Ureter (tissue), 1 donor: ENCODE measurements at regions not wholly inside any gene's neighbourhood (a gene's known extent, or its start where the extent isn't known, plus 50 kb on each side); places are given as distances from the start of the nearest gene placed in this dataset.
"Not testable (repeated sequence)": the region's sequence is repeated elsewhere in the genome, so short reads cannot be mapped to it uniquely, and the experiment has no call there.

ENCODE experiments used
- DNase-seq: peaks from one replicate; pipeline ENCODE4 v3.0.0-alpha.2; 2020; ENCODE audit warnings: low spot score
- donor health status: DM: yes; HTN: yes; CAD: no.

DNA sequence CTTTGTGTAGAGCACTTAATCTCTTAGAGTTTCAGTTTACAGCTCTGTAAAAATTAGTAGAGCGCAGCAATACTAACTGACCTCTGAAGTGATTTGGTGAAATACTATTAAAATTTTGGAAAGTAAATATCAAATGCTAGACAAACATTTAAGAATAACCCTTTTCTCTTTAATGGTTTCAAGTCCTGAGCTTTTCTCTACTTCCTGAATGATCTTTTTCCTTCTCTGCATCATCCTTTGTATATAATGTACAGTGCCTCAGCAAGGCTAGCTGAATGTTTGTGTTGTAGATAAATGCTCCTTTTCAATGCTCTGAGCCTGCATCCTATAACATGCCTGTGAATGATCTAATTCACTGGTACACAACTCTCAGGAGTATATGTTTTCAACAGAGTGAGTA, 272.9 kb downstream of the ADGRL2 start:
- DNase-seq: no peak

DNA sequence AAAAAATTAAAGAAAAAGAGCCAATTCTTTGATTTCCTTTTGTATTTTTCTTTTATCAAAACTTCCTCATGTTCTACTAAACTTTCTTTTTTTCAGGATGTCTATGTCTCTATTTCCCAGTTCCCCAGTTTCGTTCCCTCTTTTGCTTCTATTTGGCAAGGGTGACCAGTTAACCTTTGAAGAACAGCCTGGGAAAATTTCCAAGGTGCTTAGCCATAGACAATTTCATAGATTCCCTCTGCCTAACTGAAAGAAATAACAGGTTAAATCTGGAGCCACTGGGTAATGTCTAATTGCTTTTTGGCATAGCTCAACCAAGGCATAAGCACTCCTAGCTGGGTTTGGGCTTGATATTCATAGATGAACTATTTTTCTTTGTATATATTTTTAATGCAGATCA, 272.3 kb downstream of the ADGRL2 start:
- DNase-seq: no peak

DNA sequence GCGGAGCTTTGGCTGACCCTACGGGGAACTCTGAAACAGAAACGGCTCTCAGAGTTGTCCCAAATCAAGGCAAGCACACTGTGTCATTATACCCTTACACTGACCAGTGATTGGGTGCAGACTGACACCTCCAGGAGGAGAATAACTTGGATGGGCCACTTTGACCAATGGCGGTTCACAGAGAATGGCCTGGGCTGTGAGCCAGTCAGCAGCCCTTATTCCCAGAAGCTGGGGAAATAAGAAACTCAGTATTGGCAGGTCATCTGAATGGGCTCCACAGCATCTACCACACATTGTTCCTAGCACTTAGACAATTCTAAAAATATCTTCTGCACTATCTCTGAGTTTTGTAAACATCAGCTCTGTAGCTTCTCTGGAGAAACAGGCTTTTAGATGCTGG, 265.2 kb downstream of the ADGRL2 start:
- no peak for DNase-seq

DNA sequence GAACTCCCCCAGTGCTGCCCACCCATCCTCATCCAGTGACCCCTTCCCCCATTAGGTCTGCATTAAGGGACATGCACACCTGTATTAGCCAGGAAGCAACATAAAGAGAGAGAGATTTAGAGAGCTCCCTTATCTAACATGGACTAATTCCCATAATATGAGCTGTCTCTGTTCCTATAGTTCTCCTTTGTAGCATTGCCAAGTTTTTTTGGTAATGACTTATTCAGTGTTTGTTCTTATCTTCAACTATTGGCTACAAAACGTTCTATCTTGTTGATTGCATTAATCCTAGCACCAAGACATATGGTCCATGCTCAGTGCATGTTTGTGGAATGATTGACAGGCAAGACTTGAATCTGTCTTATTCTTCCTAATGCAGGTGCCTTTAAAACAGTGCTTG, 264.0 kb downstream of the ADGRL2 start:
- no peak for DNase-seq

DNA sequence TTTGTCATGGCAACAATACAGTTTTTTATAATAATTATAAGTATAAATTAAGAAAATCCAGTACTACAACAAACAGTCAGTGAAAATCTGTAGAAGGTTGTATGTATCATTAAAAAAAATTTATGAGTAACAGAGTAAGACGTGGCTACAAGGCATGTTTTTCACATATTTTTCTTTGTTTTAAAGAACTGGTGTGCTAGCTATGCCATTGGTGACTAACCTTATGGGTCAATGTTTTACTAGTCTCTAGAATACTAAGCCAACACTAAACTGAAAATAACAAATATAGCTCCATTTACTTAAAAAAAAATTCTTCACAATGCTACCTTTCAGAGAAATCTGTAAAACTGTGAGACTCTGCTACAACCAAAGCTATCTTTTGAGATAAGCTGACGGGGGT, 261.5 kb downstream of the ADGRL2 start:
- no peak for DNase-seq

DNA sequence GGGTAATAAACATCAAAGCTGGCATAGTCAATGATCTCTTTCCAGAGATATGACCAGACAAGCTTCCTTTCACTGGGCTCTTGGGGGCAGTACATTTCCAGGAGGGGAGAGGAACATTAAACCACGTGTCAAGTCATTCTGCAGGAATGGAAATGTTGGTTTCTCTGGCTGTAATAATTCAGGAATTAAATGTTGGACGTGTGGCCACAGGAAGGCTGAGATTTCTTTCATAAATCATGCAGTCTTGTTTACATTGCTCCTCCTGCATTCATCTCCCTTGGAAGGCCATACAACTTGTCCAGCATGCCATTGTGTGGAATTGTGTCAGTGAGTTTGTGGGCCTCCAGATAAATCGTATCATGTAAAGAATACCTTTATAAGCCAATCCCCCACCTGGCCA, 259.2 kb downstream of the ADGRL2 start:
- DNase-seq: no peak

DNA sequence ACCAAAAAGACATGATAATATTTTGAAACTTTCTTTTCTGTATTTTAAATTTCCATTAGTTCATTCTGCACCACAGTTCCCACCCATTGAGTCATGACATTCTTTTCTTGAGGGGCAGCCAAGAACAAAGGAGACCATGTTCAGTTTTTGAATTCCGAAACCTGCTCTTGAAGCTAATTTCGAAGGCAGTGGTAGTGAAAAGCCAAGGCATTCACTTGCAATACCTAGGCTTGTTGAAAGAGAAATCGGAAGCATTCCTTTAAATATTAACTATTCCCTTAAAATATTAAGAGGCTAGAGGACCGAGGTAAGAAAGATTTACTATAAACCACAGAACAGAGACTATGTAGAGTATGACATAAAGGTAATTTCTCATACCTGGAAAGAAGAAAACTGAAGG, 256.3 kb downstream of the ADGRL2 start:
- DNase-seq: no peak

DNA sequence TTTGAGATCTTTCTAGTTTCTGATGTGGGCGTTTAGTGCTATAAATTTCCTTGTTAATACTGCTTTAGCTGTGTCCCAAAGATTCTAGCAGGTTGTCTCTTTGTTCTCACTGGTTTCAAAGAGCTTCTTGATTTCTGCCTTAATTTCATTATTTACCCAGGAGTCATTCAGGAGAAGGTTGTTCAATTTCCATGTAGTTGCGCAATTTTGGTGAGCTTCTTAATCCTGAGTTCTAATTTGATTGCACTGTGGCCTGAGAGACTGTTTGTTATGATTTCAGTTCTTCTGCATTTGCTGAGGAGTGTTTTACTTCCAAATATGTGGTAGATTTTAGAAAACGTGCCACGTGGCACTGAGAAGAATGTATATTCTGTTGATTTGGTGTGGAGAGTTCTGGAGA, 254.6 kb downstream of the ADGRL2 start:
- not testable (repeated sequence) for DNase-seq

DNA sequence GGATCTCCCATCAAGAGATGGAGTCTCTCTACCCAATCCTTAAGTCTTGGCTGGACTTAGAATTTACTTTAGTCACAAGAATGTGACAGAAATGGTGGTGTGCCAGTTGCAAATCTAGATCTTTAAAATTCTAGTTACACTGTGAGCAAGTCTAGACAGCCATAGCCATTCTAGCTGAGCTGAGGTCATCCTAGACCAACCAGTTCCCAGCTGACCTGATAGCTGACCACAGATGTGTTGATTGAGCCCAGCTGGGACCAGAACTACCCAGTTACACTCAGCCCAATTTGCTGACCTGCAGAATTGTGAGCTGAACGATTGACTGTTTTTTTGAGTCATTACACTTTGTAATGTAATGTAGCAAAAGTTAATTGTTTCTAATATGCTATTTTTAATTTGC, 251.8 kb downstream of the ADGRL2 start:
- DNase-seq: no peak

DNA sequence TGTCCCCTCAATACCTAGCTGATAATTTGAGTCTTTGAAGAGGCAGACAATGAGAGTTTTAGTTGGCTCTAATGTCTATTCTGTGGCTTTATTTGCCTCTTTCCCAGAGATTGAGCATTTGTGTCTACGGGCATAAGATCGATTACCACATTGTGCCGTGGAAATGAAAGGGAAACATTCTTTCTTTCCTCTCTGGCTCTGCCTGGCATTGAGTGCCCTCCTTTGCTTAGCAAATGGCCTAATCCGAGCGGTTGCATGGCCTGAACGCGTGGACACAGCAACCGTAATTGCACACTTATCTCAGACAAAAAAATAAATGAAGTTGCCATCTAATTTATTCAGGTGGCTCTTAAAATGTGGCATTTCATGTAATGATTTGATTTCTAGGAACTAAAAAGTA, 247.9 kb downstream of the ADGRL2 start:
- no peak for DNase-seq

DNA sequence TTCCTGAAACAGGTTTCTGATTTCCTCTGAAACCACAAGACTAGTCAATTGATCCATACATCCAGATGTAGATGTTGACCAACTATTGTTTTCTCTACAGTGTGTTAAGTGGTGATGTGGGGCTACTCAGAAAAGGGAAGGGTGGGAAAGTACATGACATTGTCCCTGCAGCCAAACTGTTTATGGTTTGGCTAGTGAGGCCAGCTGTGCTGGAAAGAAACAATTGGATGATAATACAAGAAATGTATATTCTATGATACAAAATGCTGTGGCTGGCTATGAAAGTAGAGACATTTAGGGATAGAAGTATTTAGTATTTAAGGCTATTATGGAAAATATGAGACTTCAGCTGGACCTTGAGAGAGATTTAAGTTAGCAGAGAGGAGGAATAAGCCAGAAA, 244.5 kb downstream of the ADGRL2 start:
- DNase-seq: no peak

DNA sequence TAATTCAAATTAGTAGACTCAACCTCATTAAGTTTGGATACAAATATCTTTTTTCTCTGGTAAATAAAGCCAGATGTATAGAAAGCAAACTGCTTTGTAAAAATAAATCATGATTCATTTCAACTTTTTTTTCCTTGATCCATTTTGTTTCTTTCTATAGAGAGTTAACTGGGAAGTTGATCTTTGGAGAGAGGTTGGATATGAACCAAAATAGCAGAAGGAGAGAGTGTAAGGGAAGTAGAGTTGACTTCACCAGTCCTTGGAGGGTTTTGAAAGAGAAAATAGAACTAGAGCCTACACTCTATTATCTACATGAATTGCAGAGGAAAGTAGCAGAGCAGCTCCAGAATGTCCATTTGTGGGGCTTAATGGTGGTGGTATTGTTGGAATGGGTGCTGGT, 243.8 kb downstream of the ADGRL2 start:
- no peak for DNase-seq

DNA sequence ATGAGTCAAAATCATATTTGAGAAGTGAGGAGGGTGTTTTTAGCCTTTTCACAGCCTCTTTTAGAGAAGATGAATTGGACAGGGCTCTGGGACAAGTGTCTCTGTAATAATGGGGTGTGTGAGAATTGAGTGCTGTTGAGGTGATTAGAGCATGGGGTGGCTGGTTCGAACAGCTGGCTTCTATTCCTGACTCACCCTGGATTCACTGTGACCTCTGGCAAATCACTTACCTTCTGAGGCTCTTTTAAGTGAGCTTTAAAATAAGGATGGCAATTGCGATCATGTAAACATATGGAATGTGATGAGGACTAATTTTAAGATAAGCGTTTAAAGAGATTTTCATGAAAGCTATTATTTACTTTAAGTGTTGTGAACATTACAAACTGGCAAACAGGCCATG, 243.4 kb downstream of the ADGRL2 start:
- DNase-seq: no peak

DNA sequence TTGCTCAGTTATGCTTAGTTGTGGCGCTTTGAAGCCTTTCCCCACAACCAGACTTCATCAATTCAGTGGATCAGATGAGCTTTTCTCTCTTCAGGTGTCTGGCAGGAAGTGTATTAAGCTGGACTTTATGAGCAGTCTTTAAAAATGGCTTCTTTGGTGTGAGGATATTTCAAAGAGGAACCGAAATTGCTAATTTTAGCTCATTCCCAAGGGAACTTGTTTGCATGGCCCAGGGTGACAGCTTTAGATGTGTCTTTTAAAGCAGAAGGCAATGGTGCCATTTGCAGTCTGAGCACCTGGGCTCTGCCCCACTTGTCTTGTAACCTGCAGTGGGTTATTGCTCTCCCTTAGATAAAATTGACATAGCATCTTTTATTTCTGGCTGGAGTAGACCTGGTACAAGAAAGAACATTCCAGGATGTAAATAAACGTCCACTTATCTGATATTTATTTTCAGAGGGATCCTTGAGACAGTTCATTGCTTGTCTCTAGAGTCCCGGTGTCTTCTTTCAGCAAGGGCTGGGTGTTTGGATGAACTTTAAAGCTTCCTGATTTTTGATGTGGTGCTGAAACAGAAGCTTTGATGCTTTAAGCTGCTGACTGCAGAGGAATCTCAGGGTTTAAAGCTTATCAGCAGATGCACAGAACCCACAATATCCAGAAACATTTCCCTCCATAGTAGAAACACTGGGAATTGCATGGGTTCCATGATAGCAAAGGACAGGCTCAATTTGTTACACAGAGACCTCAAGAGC, 241.7 kb downstream of the ADGRL2 start:
- DNase-seq: no peak
